Activated CD8-positive, alpha-beta memory T cell treated with anti-CD3 and anti-CD28 coated beads, Interleukin-2, amount 10 ng/mL, durations not matched to agents 7 days and 5 days (primary cell): ENCODE measurements at regions not wholly inside any gene's neighbourhood (a gene's known extent, or its start where the extent isn't known, plus 50 kb on each side); places are given as distances from the start of the nearest gene placed in this dataset.
"Not testable (repeated sequence)": the region's sequence is repeated elsewhere in the genome, so short reads cannot be mapped to it uniquely, and the experiment has no call there.

Experiments
- ATAC-seq: fragments of 150-1000 bp; cut with Tn5 transposase; one replicate; pipeline ENCODE4 v1.10.0; 2021; ENCODE audit warnings: moderate library complexity
- CTCF ChIA-PET: fragments of 350-600 bp; sonication (Branson Sonifier 250); formaldehyde crosslinking; loops from one replicate; lab custom pipeline; 2021; ENCODE audit warnings: antibody characterized with exemption; lab: Charles Lee
- DNase-seq: peaks from one replicate; pipeline ENCODE4 v3.0.0-alpha.2; 2020
- H3K27ac Mint-ChIP-seq: one replicate; pipeline ENCODE4 v1.8.0; 2021; ENCODE audit warnings: mild to moderate bottlenecking, mixed read lengths
- H3K27me3 Mint-ChIP-seq: one replicate; pipeline ENCODE4 v1.8.0; 2021; ENCODE audit warnings: mixed read lengths
- H3K36me3 Mint-ChIP-seq: one replicate; pipeline ENCODE4 v1.8.0; 2021; ENCODE audit warnings: mild to moderate bottlenecking, mixed read lengths
- H3K4me1 Mint-ChIP-seq: one replicate; pipeline ENCODE4 v1.8.0; 2021; ENCODE audit warnings: mixed read lengths
- H3K4me3 Mint-ChIP-seq: one replicate; pipeline ENCODE4 v1.8.0; 2021; ENCODE audit warnings: mild to moderate bottlenecking, moderate library complexity, mixed read lengths
- H3K9me3 Mint-ChIP-seq: one replicate; pipeline ENCODE4 v1.8.0; 2022; ENCODE audit warnings: low read depth, mixed read lengths

GRCh38 chr11:116328391-116328790 is 444.4 kb downstream of the BUD13 start:
- H3K27ac Mint-ChIP-seq: no peak overlapping the region
- H3K27me3 Mint-ChIP-seq: no peaks in the 10 kb centered on the region
- DNase-seq (no peak), ATAC-seq (no peak)
- H3K36me3 Mint-ChIP-seq: no peaks in the 10 kb centered on the region
- H3K4me3 Mint-ChIP-seq: no peak overlapping the region
- H3K9me3 Mint-ChIP-seq: no peaks in the 10 kb centered on the region
- H3K4me1 Mint-ChIP-seq: no peaks in the 10 kb centered on the region
- CTCF ChIA-PET: no interaction called here

- H3K27me3 Mint-ChIP-seq: no peaks in the 10 kb centered on the region
- H3K9me3 Mint-ChIP-seq: no peaks in the 10 kb centered on the region
- no peak overlapping the region for H3K4me3 Mint-ChIP-seq
- ATAC-seq (no peak), DNase-seq (no peak)
- no peaks in the 10 kb centered on the region for H3K4me1 Mint-ChIP-seq
- H3K36me3 Mint-ChIP-seq: no peaks in the 10 kb centered on the region
- CTCF ChIA-PET: no interaction called here
- no peak overlapping the region for H3K27ac Mint-ChIP-seq
These were observed 446.6 kb downstream of the BUD13 start for GRCh38 chr11:116326146-116326545.

DNA sequence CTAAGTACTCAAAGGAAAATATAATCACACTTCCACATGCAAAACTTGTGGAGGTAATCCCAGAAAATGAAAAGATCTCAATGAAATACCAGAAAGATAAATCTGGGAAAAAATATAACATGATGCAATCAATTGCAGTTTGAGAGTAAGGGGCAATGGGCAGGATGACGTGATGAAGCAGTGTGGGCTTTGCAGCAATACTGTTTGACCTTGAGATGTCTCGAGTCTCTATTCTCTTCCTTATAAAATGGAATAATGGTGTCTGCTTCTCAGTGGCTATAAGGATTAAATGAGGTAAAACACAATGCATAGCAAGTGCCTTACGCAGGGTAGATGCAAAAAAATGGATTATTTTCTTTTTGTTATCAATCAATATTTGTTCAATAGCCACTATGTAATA is 447.5 kb downstream of the BUD13 start:
- H3K4me3 Mint-ChIP-seq: no peak overlapping the region
- H3K9me3 Mint-ChIP-seq: no peaks in the 10 kb centered on the region
- DNase-seq (no peak), ATAC-seq (no peak)
- CTCF ChIA-PET: no interaction called here
- no peak overlapping the region for H3K27ac Mint-ChIP-seq
- no peaks in the 10 kb centered on the region for H3K4me1 Mint-ChIP-seq
- no peaks in the 10 kb centered on the region for H3K27me3 Mint-ChIP-seq
- no peaks in the 10 kb centered on the region for H3K36me3 Mint-ChIP-seq

GRCh38 chr11:116324077-116324476 is 448.7 kb downstream of the BUD13 start:
- H3K27ac Mint-ChIP-seq, DNase-seq, H3K27me3 Mint-ChIP-seq, H3K9me3 Mint-ChIP-seq, H3K36me3 Mint-ChIP-seq, CTCF ChIA-PET, H3K4me1 Mint-ChIP-seq, H3K4me3 Mint-ChIP-seq, ATAC-seq: not testable (repeated sequence)

DNA sequence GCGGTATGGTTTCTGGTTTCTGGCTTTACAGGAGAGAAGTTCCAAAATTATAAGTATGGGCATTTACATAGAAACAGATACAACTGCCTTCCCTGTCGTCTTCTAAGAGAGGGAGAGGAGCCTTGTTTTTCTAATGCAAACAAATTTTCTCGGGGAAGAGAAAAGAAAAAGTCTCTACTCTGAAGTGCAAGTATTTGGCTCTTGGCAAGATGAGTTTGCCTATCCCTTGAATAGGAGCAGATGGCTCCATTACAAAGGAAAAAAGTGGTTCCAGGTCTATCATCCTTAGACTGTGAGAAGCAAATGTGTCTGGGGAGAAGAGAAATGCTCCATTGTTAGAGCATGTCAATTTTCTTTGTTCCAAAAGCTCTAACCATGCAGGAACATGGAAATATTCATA is 455.6 kb downstream of the BUD13 start:
- DNase-seq (no peak), ATAC-seq (no peak)
- peaks cover 13% of the 10 kb centered on the region for H3K27me3 Mint-ChIP-seq
- H3K27ac Mint-ChIP-seq: no peak overlapping the region
- CTCF ChIA-PET: no interaction called here
- H3K4me3 Mint-ChIP-seq: no peak overlapping the region
- H3K4me1 Mint-ChIP-seq: no peaks in the 10 kb centered on the region
- H3K36me3 Mint-ChIP-seq: no peaks in the 10 kb centered on the region
- H3K9me3 Mint-ChIP-seq: no peaks in the 10 kb centered on the region

DNA sequence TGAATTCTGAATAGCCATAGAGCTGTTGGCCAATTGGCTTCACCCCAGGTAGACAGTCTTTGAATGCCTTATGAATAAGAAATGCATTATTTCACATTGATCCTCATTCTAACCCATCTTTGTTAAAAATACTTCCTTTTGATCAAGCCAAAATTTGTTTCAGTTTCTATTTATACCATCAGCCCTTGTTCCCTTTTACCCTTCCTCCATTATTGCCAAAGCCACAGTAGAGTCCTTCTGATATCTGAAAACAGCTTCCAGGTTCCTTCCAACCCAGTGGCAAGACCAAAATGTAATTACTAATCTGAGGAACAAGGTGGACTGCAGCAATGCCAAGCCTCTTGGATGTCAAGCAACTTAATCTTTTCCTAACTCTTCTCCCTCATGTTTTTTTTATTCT is 458.8 kb downstream of the BUD13 start:
- H3K9me3 Mint-ChIP-seq: no peaks in the 10 kb centered on the region
- ATAC-seq (no peak), DNase-seq (no peak)
- no peak overlapping the region for H3K27ac Mint-ChIP-seq
- H3K27me3 Mint-ChIP-seq: peaks cover 13% of the 10 kb centered on the region
- CTCF ChIA-PET: no interaction called here
- no peaks in the 10 kb centered on the region for H3K4me1 Mint-ChIP-seq
- no peak overlapping the region for H3K4me3 Mint-ChIP-seq
- no peaks in the 10 kb centered on the region for H3K36me3 Mint-ChIP-seq

GRCh38 chr11:116312570-116313391 is 460.0 kb downstream of the BUD13 start:
- CTCF ChIA-PET: no interaction called here
- ATAC-seq (no peak), DNase-seq (no peak)
- Mint-ChIP-seq H3K27me3 (peaks cover 13% of the 10 kb centered on the region), H3K9me3 (no peaks in the 10 kb centered on the region), H3K36me3 (no peaks in the 10 kb centered on the region), H3K27ac (no peak overlapping the region), H3K4me1 (no peaks in the 10 kb centered on the region), H3K4me3 (no peak overlapping the region)

DNA sequence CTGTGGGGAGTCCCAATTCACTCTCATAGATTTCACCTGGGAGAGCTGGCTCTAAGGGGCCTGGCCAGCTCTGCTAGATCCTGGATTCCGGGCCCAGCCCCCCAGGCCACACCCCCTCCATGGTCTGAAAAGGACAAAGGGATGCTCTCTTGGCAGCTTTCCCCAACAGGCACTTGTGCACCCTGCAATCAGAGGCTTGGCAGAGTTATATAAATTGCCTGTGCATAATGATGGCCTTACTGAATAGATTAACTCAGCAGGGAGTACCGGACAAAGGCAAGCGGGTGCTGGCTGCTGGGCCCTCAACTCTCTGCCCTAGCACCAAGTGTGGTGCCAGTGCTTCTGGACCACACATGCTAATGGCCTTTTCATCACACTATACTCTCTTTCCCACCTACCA is 461.6 kb downstream of the BUD13 start:
- no peaks in the 10 kb centered on the region for H3K36me3 Mint-ChIP-seq
- CTCF ChIA-PET: no interaction called here

DNA sequence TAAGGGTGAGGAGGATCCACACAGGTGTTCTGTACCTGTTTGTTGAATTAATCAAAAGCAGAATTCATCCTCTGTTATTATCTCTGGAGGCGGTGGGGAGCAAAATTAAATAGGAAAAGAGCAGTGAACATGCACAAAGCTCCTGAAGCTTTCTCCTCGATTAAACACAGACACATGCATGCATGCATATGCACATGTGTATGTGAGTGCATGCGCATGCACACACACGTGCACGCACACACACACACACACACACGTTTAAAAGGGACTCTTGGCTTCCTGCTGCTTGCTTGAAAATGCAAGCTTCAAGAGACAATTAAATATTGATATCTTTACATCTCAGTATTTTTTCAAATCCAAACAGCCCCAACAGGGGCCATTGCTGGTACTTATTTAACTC is 462.1 kb downstream of the BUD13 start:
- CTCF ChIA-PET: no interaction called here
- DNase-seq (no peak), ATAC-seq (no peak)
- H3K36me3 Mint-ChIP-seq: no peaks in the 10 kb centered on the region
- H3K9me3 Mint-ChIP-seq: no peaks in the 10 kb centered on the region
- peaks cover 6% of the 10 kb centered on the region for H3K27me3 Mint-ChIP-seq
- H3K4me3 Mint-ChIP-seq: no peak overlapping the region
- no peaks in the 10 kb centered on the region for H3K4me1 Mint-ChIP-seq
- H3K27ac Mint-ChIP-seq: no peak overlapping the region

More for the DNA sequence above, 461.6 kb downstream of the BUD13 start:
- Mint-ChIP-seq H3K9me3 (no peaks in the 10 kb centered on the region), H3K27me3 (peaks cover 6% of the 10 kb centered on the region), H3K27ac (no peak overlapping the region), H3K4me1 (no peaks in the 10 kb centered on the region), H3K4me3 (no peak overlapping the region)
- ATAC-seq: no peak
- no peak for DNase-seq

GRCh38 chr11:116310226-116310625 is 462.6 kb downstream of the BUD13 start:
- Mint-ChIP-seq H3K36me3 (no peaks in the 10 kb centered on the region), H3K4me3 (no peak overlapping the region), H3K27me3 (peaks cover 6% of the 10 kb centered on the region), H3K27ac (no peak overlapping the region), H3K4me1 (no peaks in the 10 kb centered on the region), H3K9me3 (no peaks in the 10 kb centered on the region)
- CTCF ChIA-PET: no interaction called here
- ATAC-seq: no peak
- DNase-seq: no peak

DNA sequence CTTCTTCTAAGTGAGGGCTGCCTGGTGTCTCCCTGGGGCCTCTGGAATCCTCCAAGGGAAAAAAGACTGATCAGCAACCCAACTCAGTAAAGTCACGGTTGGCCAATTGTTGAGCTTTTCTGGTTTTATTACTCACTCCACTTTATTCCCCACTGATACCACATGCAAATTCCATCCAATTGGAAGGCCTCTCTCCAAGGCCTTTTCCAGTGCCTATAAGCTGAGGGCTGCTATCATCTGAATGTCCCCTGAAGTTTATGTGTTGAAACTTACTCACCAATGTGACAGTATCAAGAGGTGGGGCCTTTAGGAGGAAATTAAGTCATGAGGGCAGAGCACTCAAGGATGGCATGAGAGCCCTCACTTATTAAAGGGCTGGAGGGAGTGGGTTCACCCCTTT is 463.3 kb downstream of the BUD13 start:
- Mint-ChIP-seq H3K27me3 (no peaks in the 10 kb centered on the region), H3K27ac (no peak overlapping the region), H3K4me3 (no peak overlapping the region), H3K4me1 (no peaks in the 10 kb centered on the region), H3K36me3 (no peaks in the 10 kb centered on the region), H3K9me3 (no peaks in the 10 kb centered on the region)
- CTCF ChIA-PET: no interaction called here
- ATAC-seq: no peak
- DNase-seq: no peak

GRCh38 chr11:116302756-116303155 is 470.0 kb downstream of the BUD13 start:
- CTCF ChIA-PET: no interaction called here
- DNase-seq: no peak
- Mint-ChIP-seq H3K27ac (no peak overlapping the region), H3K36me3 (no peaks in the 10 kb centered on the region), H3K9me3 (no peaks in the 10 kb centered on the region), H3K27me3 (no peaks in the 10 kb centered on the region), H3K4me1 (no peaks in the 10 kb centered on the region), H3K4me3 (no peak overlapping the region)
- no peak for ATAC-seq

DNA sequence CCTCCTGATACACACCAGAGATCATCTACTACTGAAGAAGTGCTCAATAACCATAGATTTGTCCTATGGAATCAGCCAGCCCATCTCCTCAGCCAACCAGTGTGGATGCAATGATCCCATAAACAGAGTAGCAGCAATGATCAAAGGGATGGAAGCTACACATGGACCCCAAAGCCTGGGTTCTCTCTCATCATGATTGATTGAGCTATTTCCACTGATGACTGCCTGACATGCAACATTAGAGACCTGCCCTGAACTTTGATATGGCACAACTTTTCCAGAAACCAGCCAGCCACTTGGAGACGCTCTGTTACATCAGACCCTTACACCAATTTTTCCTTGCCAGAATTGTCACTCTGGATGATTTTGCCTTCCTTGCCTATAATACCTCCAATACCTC is 471.6 kb downstream of the BUD13 start:
- H3K4me1 Mint-ChIP-seq: no peaks in the 10 kb centered on the region
- DNase-seq: no peak
- CTCF ChIA-PET: no interaction called here
- H3K27me3 Mint-ChIP-seq: no peaks in the 10 kb centered on the region
- H3K27ac Mint-ChIP-seq: no peak overlapping the region
- H3K4me3 Mint-ChIP-seq: no peak overlapping the region
- ATAC-seq: no peak
- no peaks in the 10 kb centered on the region for H3K9me3 Mint-ChIP-seq
- no peaks in the 10 kb centered on the region for H3K36me3 Mint-ChIP-seq

DNA sequence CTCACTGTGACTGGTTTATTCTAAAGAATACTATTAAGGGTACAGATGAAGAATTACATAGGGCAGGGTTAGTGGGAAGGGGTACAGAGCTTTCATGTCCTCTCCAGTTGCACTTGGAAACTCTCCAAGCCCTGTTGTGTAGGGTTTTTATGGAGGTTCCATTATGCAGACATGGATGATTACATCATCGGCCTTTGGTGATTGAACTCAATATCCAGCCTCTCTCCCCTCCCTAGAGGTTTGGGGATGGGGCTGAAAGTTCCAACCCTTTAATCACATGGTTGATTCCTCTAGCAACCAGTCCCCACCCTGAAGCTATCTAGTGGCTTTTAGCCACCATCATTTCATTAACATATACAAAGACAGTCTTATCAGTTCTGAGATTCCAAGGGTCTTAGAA is 472.6 kb downstream of the BUD13 start:
- H3K27ac Mint-ChIP-seq: no peak overlapping the region
- H3K36me3 Mint-ChIP-seq: no peaks in the 10 kb centered on the region
- no peaks in the 10 kb centered on the region for H3K4me1 Mint-ChIP-seq
- ATAC-seq (no peak), DNase-seq (no peak)
- CTCF ChIA-PET: no interaction called here
- H3K4me3 Mint-ChIP-seq: no peak overlapping the region
- no peaks in the 10 kb centered on the region for H3K9me3 Mint-ChIP-seq
- H3K27me3 Mint-ChIP-seq: no peaks in the 10 kb centered on the region

GRCh38 chr11:116294630-116295029 is 478.2 kb downstream of the BUD13 start:
- Mint-ChIP-seq H3K9me3 (no peaks in the 10 kb centered on the region), H3K4me3 (no peak overlapping the region), H3K4me1 (no peaks in the 10 kb centered on the region), H3K27me3 (no peaks in the 10 kb centered on the region), H3K27ac (no peak overlapping the region), H3K36me3 (no peaks in the 10 kb centered on the region)
- ATAC-seq (no peak), DNase-seq (no peak)
- CTCF ChIA-PET: no interaction called here
